ENCODE measurements at regions not wholly inside any gene's neighbourhood (a gene's known extent, or its start where the extent isn't known, plus 50 kb on each side); places are given as distances from the start of the nearest gene placed in this dataset.
A peak's percentile ranks its signal among the peaks of the same experiment; 100 is the strongest.

DNA sequence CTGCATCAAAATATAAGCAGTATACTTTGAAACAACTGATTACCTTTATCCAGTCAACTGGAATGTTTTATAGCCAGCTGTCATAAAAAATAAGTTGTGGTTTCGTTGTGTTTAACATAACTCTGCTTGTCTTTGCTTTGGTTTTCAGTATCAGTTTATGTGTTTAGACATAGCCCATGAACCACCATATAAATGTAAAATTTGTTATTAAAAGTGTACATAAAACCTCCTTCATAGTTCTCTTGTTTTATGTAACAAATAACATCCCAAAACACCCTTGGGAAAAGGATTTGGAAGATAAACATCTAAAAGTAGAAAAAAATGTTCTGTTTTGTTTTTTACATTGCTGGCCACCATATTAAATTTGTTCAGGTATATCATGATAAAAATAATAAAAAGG, 347.0 kb upstream of the PROK2 start:
- DNase-seq (no peak), ATAC-seq (ENCODE audit: low FRiP score in 2 of 2) (no peak)
- 79 to 83% methylated on average over 1 of the region's 1 CpG for WGBS, 2 donors
- no peak for TF ChIP-seq POLR2A (IDR thresholded peaks at IDR 0.05)
- TF ChIP-seq, protein P1, sequence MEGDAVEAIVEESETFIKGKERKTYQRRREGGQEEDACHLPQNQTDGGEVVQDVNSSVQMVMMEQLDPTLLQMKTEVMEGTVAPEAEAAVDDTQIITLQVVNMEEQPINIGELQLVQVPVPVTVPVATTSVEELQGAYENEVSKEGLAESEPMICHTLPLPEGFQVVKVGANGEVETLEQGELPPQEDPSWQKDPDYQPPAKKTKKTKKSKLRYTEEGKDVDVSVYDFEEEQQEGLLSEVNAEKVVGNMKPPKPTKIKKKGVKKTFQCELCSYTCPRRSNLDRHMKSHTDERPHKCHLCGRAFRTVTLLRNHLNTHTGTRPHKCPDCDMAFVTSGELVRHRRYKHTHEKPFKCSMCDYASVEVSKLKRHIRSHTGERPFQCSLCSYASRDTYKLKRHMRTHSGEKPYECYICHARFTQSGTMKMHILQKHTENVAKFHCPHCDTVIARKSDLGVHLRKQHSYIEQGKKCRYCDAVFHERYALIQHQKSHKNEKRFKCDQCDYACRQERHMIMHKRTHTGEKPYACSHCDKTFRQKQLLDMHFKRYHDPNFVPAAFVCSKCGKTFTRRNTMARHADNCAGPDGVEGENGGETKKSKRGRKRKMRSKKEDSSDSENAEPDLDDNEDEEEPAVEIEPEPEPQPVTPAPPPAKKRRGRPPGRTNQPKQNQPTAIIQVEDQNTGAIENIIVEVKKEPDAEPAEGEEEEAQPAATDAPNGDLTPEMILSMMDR (IDR thresholded peaks at IDR 0.05) = no peak
- TF ChIP-seq POLR2AphosphoS5 (IDR thresholded peaks at IDR 0.05) = no peak
- no peak for TF ChIP-seq EP300 (IDR thresholded peaks at IDR 0.05)
- Histone ChIP-seq H3K36me3 (no peaks in the 10 kb centered on the region), H3K4me3 (no peak overlapping the region), H3K4me1 (no peaks in the 10 kb centered on the region), H3K27ac (no peak overlapping the region), H3K9me3 (no peaks in the 10 kb centered on the region), H3K27me3 (no peaks in the 10 kb centered on the region)

DNA sequence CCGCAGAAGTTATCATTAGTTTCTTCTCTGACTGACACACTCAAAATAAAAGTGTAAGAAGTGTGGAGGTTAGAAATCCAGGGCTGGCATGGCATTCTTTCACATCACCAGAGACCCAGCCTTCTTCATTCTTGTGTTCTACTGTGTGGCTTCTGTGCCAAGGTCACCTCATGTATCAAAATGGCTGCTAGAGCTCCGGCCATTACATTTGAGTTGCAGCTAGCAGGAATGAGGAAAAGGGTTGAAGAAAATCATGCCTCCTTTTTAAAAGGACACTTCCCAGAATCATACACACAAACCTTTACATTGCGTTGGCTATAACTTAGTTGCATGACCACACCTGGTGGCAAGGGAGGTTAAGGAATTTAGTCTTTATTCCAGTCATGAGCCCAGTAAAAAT, 345.6 kb upstream of the PROK2 start:
- no peak overlapping the region for H3K4me3 ChIP-seq
- H3K9me3 ChIP-seq = no peaks in the 10 kb centered on the region
- H3K27me3 ChIP-seq = no peaks in the 10 kb centered on the region
- TF ChIP-seq EP300 (IDR thresholded peaks at IDR 0.05) (no peak), POLR2AphosphoS5 (IDR thresholded peaks at IDR 0.05) (no peak), POLR2A (IDR thresholded peaks at IDR 0.05) (no peak)
- TF ChIP-seq, protein P1 (IDR thresholded peaks at IDR 0.05) = no peak
- no peak for DNase-seq
- no peak for ATAC-seq (ENCODE audit: low FRiP score in 2 of 2)
- no peaks in the 10 kb centered on the region for H3K36me3 ChIP-seq
- no peaks in the 10 kb centered on the region for H3K4me1 ChIP-seq
- no peak overlapping the region for H3K27ac ChIP-seq
- 92 to 96% methylated on average over 3 of the region's 3 CpGs for WGBS, 2 donors

DNA sequence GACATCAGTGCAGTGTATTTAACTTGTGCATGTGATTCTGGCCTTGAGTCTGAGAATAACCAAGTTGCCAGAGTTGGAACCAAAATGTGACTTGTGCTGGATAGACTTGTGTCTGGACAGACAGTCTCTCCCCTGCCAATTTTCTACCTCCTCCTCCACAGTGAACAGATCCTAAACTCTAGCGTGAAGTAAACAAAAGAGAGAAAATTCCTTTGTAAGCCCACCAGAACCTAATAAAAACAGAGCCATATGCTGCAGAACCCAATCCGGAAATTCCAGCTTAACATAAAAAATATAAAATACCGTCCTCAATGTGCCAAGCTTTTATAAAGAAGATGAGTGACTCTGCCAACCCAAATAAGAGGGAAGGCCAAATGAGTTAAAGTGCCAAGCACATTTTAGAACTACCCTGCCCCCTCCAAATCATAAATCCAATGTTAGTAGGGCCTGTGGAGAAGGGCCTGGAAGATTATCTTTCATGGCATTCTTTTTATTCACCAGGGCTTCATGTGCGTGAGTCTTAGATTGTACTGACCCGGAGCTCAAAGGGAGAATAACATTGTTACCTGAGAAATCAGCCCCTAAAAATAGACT, 344.6 kb upstream of the PROK2 start:
- ATAC-seq (ENCODE audit: low FRiP score in 2 of 2) (no peak), DNase-seq (no peak)
- H3K9me3 ChIP-seq = no peaks in the 10 kb centered on the region
- no peak for TF ChIP-seq POLR2AphosphoS5 (IDR thresholded peaks at IDR 0.05)
- TF ChIP-seq, protein P1 (IDR thresholded peaks at IDR 0.05) = no peak
- TF ChIP-seq POLR2A (IDR thresholded peaks at IDR 0.05) = no peak
- no peak for TF ChIP-seq EP300 (IDR thresholded peaks at IDR 0.05)
- H3K4me1 ChIP-seq = no peaks in the 10 kb centered on the region
- no peaks in the 10 kb centered on the region for H3K36me3 ChIP-seq
- H3K4me3 ChIP-seq = no peak overlapping the region
- no peak overlapping the region for H3K27ac ChIP-seq
- no peaks in the 10 kb centered on the region for H3K27me3 ChIP-seq
- 83 to 84% methylated on average over 5 of the region's 5 CpGs for WGBS, 2 donors

DNA sequence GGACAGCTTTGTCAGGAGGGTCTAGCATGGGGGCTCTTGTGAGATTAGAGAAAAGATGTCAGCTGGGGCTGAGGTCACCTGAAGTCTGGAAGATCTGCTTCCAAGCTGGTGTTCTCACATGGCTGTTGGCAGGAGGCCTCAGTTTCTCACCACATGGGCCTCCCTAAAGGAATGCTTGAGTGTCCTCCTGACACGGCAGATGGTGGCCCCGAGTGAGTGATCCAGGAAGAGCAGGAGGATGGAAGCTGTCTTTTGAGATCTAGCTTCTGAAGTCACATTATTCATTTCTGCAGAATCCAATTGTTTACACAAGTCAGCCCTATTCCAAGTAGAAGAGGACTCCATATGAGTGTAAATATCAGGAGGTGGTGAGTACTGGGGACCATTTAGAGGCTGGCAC, 344.0 kb upstream of the PROK2 start:
- Histone ChIP-seq H3K27me3 (no peaks in the 10 kb centered on the region), H3K36me3 (no peaks in the 10 kb centered on the region), H3K9me3 (no peaks in the 10 kb centered on the region), H3K4me1 (no peaks in the 10 kb centered on the region), H3K4me3 (no peak overlapping the region), H3K27ac (no peak overlapping the region)
- WGBS, 2 donors = 75 to 85% methylated on average over 2 of the region's 2 CpGs
- no peak for ATAC-seq (ENCODE audit: low FRiP score in 2 of 2)
- no peak for TF ChIP-seq EP300 (IDR thresholded peaks at IDR 0.05)
- TF ChIP-seq POLR2AphosphoS5 (IDR thresholded peaks at IDR 0.05) = no peak
- TF ChIP-seq, protein P1 (IDR thresholded peaks at IDR 0.05) = no peak
- no peak for TF ChIP-seq POLR2A (IDR thresholded peaks at IDR 0.05)
- no peak for DNase-seq

DNA sequence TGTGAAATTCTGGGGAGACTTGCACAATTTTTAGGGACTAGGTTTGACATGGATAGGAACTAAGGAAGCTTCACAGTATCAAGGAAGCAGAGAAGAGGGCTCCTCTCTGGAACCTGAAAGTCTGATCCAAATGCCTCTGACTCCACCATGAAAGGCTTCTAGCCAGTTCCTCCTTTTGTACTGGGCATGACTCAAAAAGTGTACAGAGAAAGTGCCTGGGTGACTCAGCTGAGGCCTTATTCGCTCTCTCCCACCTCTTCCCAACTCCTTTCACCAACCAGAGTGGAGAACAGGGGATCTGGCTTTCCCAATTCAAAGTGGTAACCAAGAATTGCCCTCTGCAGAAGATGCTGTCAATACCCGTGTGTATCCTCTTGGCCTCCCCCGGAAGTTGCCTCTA, 342.9 kb upstream of the PROK2 start:
- H3K4me1 ChIP-seq = no peaks in the 10 kb centered on the region
- WGBS, 2 donors = 85 to 96% methylated on average over 3 of the region's 3 CpGs
- no peaks in the 10 kb centered on the region for H3K36me3 ChIP-seq
- TF ChIP-seq POLR2A (IDR thresholded peaks at IDR 0.05) (no peak), POLR2AphosphoS5 (IDR thresholded peaks at IDR 0.05) (no peak), EP300 (IDR thresholded peaks at IDR 0.05) (no peak)
- TF ChIP-seq, protein P1 (IDR thresholded peaks at IDR 0.05) = no peak
- H3K9me3 ChIP-seq = no peaks in the 10 kb centered on the region
- DNase-seq (no peak), ATAC-seq (ENCODE audit: low FRiP score in 2 of 2) (peak; percentile 38 to 51)
- H3K27ac ChIP-seq = no peak overlapping the region
- H3K27me3 ChIP-seq = no peaks in the 10 kb centered on the region
- no peak overlapping the region for H3K4me3 ChIP-seq
